Keratinocyte (primary cell): ENCODE measurements at regions not wholly inside any gene's neighbourhood (a gene's known extent, or its start where the extent isn't known, plus 50 kb on each side); places are given as distances from the start of the nearest gene placed in this dataset.

Source experiments
- DNase-seq: peaks from one replicate; pipeline ENCODE4 v3.0.0-alpha.2; 2011; ENCODE audit warnings: low read depth, missing footprints, low spot score
- FAIRE-seq: peaks from 2 replicates; lab custom pipeline; 2011; peaks lifted over from hg19 to GRCh38; lab: Jason Lieb, UNC
- H2AFZ ChIP-seq: 2 replicates; pipeline ENCODE4 v1.6.0; 2012; ENCODE audit warnings: low read length, control low read depth, inconsistent platforms; ENCODE audit not compliant: control insufficient read depth
- H3K27ac ChIP-seq: 2 replicates; pipeline ENCODE4 v1.5.1; 2011; ENCODE audit warnings: low read length; ENCODE audit not compliant: control insufficient read depth, insufficient read depth
- H3K27me3 ChIP-seq: 3 replicates; pipeline ENCODE4 v1.6.0; 2011; ENCODE audit warnings: low read length; ENCODE audit not compliant: control insufficient read depth, insufficient read depth; ENCODE audit errors: extremely low read depth
- H3K36me3 ChIP-seq, 2 experiments: 2 replicates in 1 of 2; 3 replicates in 1 of 2; pipeline ENCODE4 v1.5.1; 2011; ENCODE audit warnings: low read length in 2 of 2, mild to moderate bottlenecking in 1 of 2; ENCODE audit not compliant: control insufficient read depth in 2 of 2, insufficient read depth in 2 of 2; ENCODE audit errors: extremely low read depth in 1 of 2
- H3K4me1 ChIP-seq: 3 replicates; pipeline ENCODE4 v1.5.1; 2011; ENCODE audit warnings: low read length; ENCODE audit not compliant: control insufficient read depth, insufficient read depth; ENCODE audit errors: extremely low read depth
- H3K4me2 ChIP-seq: 3 replicates; pipeline ENCODE4 v1.6.0; 2011; ENCODE audit warnings: low read depth, low read length; ENCODE audit not compliant: control insufficient read depth, insufficient read depth; ENCODE audit errors: extremely low read depth
- H3K4me3 ChIP-seq, 3 experiments: fragments of 200-600 bp in 1 of 3; sonication (generic) in 1 of 3; 2 replicates in 2 of 3; 3 replicates in 1 of 3; pipeline ENCODE4 v1.5.1; 2011 to 2016; ENCODE audit warnings: low read length in 3 of 3, mild to moderate bottlenecking in 3 of 3, control low read depth in 2 of 3, inconsistent platforms in 1 of 3, low read depth in 1 of 3, mixed read lengths in 1 of 3, mixed run types in 1 of 3, moderate library complexity in 1 of 3; ENCODE audit not compliant: control insufficient read depth in 2 of 3, insufficient read depth in 2 of 3; ENCODE audit errors: extremely low read depth in 1 of 3
- H3K79me2 ChIP-seq: 2 replicates; pipeline ENCODE4 v1.6.0; 2012; ENCODE audit warnings: low read length; ENCODE audit not compliant: control insufficient read depth, insufficient read depth
- H3K9ac ChIP-seq: 3 replicates; pipeline ENCODE4 v1.6.0; 2011; ENCODE audit warnings: low read length; ENCODE audit not compliant: control insufficient read depth, insufficient read depth; ENCODE audit errors: extremely low read depth
- H3K9me1 ChIP-seq: 3 replicates; pipeline ENCODE4 v1.6.0; 2011; ENCODE audit warnings: low read length; ENCODE audit not compliant: control insufficient read depth, insufficient read depth; ENCODE audit errors: extremely low read depth
- H3K9me3 ChIP-seq: 2 replicates; pipeline ENCODE4 v1.5.1; 2012; ENCODE audit warnings: low read depth, low read length; ENCODE audit not compliant: control insufficient read depth
- H4K20me1 ChIP-seq: 3 replicates; pipeline ENCODE4 v1.6.0; 2011; ENCODE audit warnings: low read length; ENCODE audit not compliant: control insufficient read depth, insufficient read depth; ENCODE audit errors: extremely low read depth
- EZH2 ChIP-seq: IDR thresholded peaks from one replicate; pipeline ENCODE4 v1.6.1; 2012; ENCODE audit warnings: inconsistent platforms, mild to moderate bottlenecking, low read length, moderate library complexity
- dilution Hi-C: fragments of 300-500 bp; cut with MboI; formaldehyde crosslinking; loops from one replicate; pipeline ENCODE4 v1.7.0; 2020; ENCODE audit warnings: low sequenced_read_pairs; ENCODE audit not compliant: extremely low pct_ligation_motif_present
- TF ChIP-seq, protein P1 (sequence below), 3 experiments: IDR thresholded peaks in 1 of 3; conservative IDR thresholded peaks in 1 of 3; optimal IDR thresholded peaks in 1 of 3; 2 replicates in 2 of 3; 3 replicates in 1 of 3; pipeline versions ENCODE3 to v1.5.1; 2011; ENCODE audit warnings: low read length in 3 of 3, mild to moderate bottlenecking in 3 of 3, moderate library complexity in 2 of 3, control low read depth in 1 of 3, inconsistent platforms in 1 of 3; ENCODE audit not compliant: insufficient read depth in 2 of 3; ENCODE audit errors: extremely low read depth in 1 of 3

DNA sequence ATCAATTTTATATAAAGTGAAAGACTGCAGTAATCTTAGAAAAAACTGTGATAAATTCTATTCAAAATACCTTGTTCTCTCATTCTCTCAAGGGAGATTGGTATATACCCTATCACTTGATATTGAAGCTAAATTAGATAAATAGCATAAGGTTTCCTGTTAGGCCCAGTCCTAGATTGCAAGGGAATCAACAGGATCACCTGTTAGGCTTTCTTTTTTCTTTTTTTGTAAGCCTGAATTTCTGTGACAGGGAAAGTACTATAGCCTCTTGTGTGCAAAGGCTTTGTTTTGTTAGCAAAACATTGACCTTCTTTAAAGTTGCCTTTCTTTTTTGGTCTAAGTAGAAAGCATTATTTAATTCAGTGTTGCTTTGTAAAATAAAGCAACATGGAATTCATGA is 100.0 kb downstream of the HAUS1 start:
- H3K4me1 ChIP-seq: peaks cover 9% of the 10 kb centered on the region
- TF ChIP-seq, protein P1, sequence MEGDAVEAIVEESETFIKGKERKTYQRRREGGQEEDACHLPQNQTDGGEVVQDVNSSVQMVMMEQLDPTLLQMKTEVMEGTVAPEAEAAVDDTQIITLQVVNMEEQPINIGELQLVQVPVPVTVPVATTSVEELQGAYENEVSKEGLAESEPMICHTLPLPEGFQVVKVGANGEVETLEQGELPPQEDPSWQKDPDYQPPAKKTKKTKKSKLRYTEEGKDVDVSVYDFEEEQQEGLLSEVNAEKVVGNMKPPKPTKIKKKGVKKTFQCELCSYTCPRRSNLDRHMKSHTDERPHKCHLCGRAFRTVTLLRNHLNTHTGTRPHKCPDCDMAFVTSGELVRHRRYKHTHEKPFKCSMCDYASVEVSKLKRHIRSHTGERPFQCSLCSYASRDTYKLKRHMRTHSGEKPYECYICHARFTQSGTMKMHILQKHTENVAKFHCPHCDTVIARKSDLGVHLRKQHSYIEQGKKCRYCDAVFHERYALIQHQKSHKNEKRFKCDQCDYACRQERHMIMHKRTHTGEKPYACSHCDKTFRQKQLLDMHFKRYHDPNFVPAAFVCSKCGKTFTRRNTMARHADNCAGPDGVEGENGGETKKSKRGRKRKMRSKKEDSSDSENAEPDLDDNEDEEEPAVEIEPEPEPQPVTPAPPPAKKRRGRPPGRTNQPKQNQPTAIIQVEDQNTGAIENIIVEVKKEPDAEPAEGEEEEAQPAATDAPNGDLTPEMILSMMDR (optimal IDR thresholded peaks at IDR 0.05 in 1 of 3, IDR thresholded peaks at IDR 0.05 in 1 of 3, conservative IDR thresholded peaks at IDR 0.05 in 1 of 3; ENCODE audit: extremely low read depth in 1 of 3, insufficient read depth in 2 of 3, low read length in 3 of 3): no peak
- TF ChIP-seq EZH2: no peak
- no peak overlapping the region for H3K27ac ChIP-seq
- no peaks in the 10 kb centered on the region for H3K9me3 ChIP-seq
- no peak overlapping the region for H2AFZ ChIP-seq
- no peak overlapping the region for H3K9ac ChIP-seq
- no peaks in the 10 kb centered on the region for H3K9me1 ChIP-seq
- dilution Hi-C loops: no loop called here
- FAIRE-seq (no peak), DNase-seq (no peak)
- H3K4me3 ChIP-seq: no peak overlapping the region
- H3K36me3 ChIP-seq: no peaks in the 10 kb centered on the region
- H3K4me2 ChIP-seq: no peak overlapping the region
- H4K20me1 ChIP-seq: no peaks in the 10 kb centered on the region
- no peaks in the 10 kb centered on the region for H3K27me3 ChIP-seq
- H3K79me2 ChIP-seq: peaks cover 88% of the 10 kb centered on the region

DNA sequence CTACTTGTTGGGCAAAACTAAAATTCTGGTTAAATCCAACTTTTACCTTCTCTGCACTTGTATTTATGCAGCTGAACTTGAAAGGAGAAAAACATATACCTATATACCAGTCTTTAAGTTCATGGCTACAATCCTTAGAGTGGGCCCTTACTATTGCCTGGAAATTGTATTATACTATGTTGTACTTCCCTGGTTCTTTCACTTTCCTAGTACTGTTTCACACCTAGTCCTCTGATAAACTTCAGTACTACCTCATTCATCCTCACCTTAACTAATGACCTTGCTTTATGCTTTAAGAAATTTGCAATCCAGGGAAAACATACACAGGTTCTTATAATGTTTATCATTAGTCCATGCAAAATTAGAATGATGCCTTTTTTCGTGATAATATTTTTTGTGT is 103.8 kb downstream of the HAUS1 start:
- H3K36me3 ChIP-seq: no peaks in the 10 kb centered on the region
- no peak overlapping the region for H3K4me3 ChIP-seq
- H3K27me3 ChIP-seq: no peaks in the 10 kb centered on the region
- no peaks in the 10 kb centered on the region for H4K20me1 ChIP-seq
- H3K4me2 ChIP-seq: no peak overlapping the region
- H3K79me2 ChIP-seq: peaks cover 88% of the 10 kb centered on the region
- TF ChIP-seq, protein P1 (optimal IDR thresholded peaks at IDR 0.05 in 1 of 3, IDR thresholded peaks at IDR 0.05 in 1 of 3, conservative IDR thresholded peaks at IDR 0.05 in 1 of 3; ENCODE audit: extremely low read depth in 1 of 3, insufficient read depth in 2 of 3, low read length in 3 of 3): no peak
- TF ChIP-seq EZH2: no peak
- no peaks in the 10 kb centered on the region for H3K9me1 ChIP-seq
- H3K9me3 ChIP-seq: no peaks in the 10 kb centered on the region
- H3K4me1 ChIP-seq: peaks cover 16% of the 10 kb centered on the region
- no peak overlapping the region for H2AFZ ChIP-seq
- dilution Hi-C loops: no loop called here
- no peak overlapping the region for H3K9ac ChIP-seq
- DNase-seq (no peak), FAIRE-seq (no peak)
- H3K27ac ChIP-seq: no peak overlapping the region
